GM19463 (cell line): ENCODE measurements at regions not wholly inside any gene's neighbourhood (a gene's known extent, or its start where the extent isn't known, plus 50 kb on each side); places are given as distances from the start of the nearest gene placed in this dataset.

Source experiments
- ATAC-seq: cut with Tn5 transposase; IDR thresholded peaks from one replicate; pipeline ENCODE4 v1.9.1; 2021; ENCODE audit warnings: mild to moderate bottlenecking, moderate library complexity; ENCODE audit not compliant: unreplicated experiment

DNA sequence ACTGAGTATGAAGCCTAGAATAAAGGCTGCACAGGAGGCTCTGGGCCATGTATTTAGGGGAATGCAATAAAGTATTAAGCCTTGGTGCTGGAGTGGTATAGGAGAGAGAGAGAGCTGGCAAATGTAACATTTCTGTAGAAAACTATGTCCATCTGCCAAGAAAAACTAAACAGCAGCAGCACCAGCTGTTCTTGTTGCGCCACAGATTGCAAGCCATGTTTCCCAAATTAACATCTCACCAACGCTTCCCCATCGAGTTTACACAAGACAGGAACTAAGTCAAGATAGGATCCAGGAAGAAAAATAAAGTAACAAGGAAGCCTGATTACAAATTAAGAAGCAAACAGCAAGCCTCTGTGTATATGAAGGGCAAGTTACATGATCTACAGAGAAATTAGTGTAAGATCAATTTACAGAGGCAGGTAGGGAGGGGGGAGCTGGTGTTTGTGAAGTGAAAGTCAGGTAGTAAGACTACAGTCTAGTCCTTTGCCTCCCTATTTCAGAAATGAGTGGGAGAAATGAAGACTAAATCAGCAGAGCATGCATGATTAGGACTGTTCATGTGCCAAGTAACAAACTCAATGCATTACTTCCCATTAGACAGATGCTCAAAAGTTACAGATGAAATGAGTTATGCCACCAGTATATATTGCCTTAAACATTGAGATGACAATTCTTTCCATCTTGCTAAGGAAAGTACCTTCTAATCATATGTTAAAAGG is 900.5 kb downstream of the EPHA3 start:
- no peak for ATAC-seq

DNA sequence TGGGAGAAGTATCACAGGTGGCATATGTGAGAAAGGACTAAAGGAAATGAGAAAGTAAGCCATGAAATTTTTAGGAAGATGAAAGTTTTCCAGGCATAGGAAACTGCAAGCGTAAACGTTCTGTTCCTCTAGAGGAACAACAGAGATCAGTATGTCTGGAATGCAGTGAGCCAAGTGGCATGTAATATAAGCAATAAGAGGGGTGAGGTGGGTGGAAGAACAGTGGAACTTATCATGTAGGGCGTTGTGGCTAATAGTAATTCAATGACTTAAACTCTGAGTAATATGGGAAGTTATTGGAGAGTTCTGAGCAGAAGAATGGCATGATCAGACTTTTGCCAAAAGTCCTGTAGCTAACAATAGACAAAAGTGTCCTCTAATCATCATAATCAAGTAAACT is 902.9 kb downstream of the EPHA3 start:
- no peak for ATAC-seq

DNA sequence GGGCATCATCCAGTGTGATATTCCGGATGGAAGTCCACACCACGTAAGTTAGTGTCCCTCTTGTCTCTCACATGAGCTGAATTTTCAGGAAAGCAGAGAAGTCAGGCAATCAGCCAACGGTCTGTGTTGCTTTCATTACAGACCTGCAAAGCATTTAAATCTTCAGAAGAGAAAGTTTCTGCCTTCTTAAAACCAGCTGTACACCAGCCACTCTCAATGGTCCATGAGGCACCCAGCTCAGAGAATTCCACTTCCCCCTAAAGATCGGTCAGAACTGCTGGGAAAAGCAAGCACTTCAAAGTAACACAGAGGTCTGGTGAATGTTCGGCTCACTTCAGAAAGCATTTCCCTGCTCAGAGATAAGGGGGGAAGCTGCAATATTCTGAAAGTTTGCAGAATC is 903.7 kb downstream of the EPHA3 start:
- no peak for ATAC-seq

- no peak for ATAC-seq
Observed at GRCh38 chr3:90011596-90011995, 904.2 kb downstream of the EPHA3 start.

- no peak for ATAC-seq
Observed at GRCh38 chr3:90011996-90012395, 904.6 kb downstream of the EPHA3 start.

DNA sequence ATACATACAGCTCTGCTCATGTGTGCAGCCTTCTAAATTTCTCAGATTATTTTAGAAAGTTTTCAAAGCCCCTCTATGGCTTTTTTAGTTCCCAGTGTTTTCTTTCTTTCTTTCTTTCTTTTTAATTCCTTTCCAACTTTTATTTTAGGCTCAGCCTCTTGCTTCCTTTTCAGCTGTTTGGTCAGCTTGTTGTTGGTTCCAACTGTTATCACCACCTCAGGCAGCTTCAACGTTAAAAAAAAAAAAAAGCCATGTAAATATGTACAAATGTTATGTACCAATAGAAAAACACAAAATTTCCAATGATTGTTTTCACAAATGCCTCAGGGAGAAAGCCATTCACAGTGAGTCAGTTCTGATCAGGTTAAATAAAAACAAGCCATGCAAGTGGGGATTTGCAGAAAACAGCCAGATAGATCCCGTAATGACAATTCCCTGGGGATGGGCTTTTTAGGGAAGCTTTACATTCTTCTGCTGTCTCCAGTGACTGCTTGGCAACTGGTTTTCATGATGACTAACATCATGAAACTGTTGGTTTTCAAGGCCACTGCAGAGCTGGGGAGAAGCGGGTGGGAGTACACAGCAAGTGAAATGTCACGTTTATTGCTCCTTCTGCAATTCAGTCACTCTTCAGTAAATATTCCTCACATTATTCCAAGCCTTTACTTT is 908.4 kb downstream of the EPHA3 start:
- ATAC-seq = no peak

- no peak for ATAC-seq
Observed at GRCh38 chr3:90016555-90016954, 909.1 kb downstream of the EPHA3 start.

- ATAC-seq = no peak
Observed at GRCh38 chr3:90018779-90019178, 911.4 kb downstream of the EPHA3 start.

DNA sequence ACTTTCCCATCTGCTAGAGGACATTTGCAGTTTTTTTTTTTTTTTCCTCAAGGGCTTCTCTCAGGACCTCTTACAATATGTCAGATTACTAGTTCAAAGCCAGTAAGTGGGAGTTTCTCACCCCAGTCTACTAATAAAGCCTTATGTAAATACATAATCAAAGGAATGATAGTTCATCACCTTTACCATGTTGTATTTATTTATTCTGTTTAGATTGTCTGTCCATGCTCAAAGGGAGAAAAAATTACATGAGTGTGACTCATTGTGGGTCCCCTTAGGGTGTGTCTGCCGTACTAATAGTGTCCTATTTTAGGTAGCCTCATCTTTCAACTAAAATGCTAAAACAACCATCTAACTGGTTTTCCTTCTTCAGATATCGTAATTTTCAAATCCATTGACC is 917.6 kb downstream of the EPHA3 start:
- ATAC-seq = no peak

DNA sequence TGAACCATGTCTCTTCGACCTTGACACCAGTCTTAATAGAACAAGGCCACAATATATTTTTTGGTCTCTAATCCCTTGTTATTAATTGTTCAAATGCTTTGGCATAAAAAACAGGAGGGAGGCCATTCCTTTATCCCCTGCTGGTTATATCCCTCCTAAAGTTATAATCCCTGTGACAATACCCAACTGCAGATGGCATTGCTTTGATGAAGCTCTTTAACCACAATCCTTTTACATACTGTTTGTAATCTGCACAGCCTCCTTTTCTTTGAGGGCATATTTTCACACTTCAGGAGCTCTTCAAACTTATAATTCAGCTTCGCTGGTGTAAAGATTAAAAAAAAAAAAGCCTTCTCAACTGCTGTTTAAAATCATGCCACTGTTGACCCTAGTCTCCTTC is 919.0 kb downstream of the EPHA3 start:
- no peak for ATAC-seq

GRCh38 chr3:90031121-90031520 is 923.7 kb downstream of the EPHA3 start:
- ATAC-seq = no peak

DNA sequence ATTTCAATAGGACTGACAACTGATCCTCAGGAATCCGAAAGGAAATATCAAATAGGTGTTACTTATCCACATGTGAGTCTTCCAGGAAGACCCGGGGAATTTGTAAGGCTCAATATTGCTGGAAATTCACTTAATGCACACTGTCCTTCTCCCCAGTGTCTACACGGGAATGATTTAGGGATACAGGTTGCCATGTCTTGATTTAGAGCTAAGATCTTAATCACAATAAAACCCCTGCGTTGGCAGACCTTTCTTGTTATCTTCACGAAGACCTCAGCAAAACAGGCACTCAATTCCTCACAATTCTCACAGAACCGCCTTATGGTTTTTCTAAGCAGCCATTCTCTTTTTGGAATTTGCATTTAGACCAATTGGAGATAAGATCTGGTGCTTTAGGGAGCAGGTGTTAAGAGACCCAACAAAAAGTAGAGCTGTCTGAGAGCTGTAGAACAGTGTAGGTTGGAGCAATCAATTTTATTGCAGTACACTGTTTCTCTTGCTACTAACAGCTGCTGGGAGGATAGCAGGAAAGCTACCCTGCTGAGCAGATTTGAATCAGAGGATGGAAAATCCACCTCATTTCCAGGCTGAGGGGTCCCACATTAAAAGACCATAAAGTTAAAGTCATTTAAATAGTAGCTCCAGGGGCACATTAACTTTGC is 925.7 kb downstream of the EPHA3 start:
- no peak for ATAC-seq

- no peak for ATAC-seq
Observed at GRCh38 chr3:90034038-90034437, 926.6 kb downstream of the EPHA3 start.

- no peak for ATAC-seq
Observed at GRCh38 chr3:90035643-90036042, 928.2 kb downstream of the EPHA3 start.

- ATAC-seq = no peak
Observed at GRCh38 chr3:90036939-90037469, 929.6 kb downstream of the EPHA3 start.

DNA sequence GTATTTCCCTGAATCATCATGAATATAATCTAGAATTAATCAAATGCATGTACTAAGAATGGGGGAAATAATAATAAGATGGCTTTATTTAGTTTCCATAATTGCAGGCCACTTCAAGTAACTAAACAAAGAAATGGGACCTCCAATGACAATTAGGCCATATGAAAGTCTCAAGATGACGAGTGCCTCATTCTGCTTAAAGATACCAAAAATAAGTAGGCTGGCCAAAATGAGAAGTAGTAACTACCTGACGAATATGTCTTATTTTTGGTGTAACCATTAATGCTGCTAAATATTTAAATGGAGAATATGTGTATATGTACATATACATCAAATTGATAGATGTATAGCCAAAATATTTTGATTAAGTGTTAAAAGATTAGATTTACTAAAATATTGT is 932.6 kb downstream of the EPHA3 start:
- no peak for ATAC-seq

GRCh38 chr3:90040554-90040953 is 933.1 kb downstream of the EPHA3 start:
- ATAC-seq = no peak

- no peak for ATAC-seq
Observed at GRCh38 chr3:90041995-90042394, 934.6 kb downstream of the EPHA3 start.

- ATAC-seq = no peak
Observed at GRCh38 chr3:90043287-90043686, 935.9 kb downstream of the EPHA3 start.

GRCh38 chr3:90044084-90044816 is 936.8 kb downstream of the EPHA3 start:
- no peak for ATAC-seq

- no peak for ATAC-seq
Observed at GRCh38 chr3:90052425-90052950, 945.1 kb downstream of the EPHA3 start.
